GM10266 (cell line): ENCODE measurements at regions not wholly inside any gene's neighbourhood (a gene's known extent, or its start where the extent isn't known, plus 50 kb on each side); places are given as distances from the start of the nearest gene placed in this dataset.
A peak's percentile ranks its signal among the peaks of the same experiment; 100 is the strongest.

Experiments
- DNase-seq: peaks from one replicate; pipeline ENCODE4 v3.0.0; 2012; ENCODE audit errors: extremely low spot score
- CTCF ChIP-seq: IDR thresholded peaks from 2 replicates; pipeline ENCODE4 v1.5.1; 2012; ENCODE audit warnings: mild to moderate bottlenecking, low read depth; ENCODE audit not compliant: control insufficient read depth, insufficient read depth; ENCODE audit errors: missing control alignments

- TF ChIP-seq CTCF: no peak
- no peak for DNase-seq
Observed at GRCh38 chr6:2360716-2361115, 115.3 kb upstream of the GMDS start.

- DNase-seq: no peak
- TF ChIP-seq CTCF: no peak
Observed at GRCh38 chr6:2360126-2360525, 114.7 kb upstream of the GMDS start.

- DNase-seq: no peak
- no peak for TF ChIP-seq CTCF
Observed at GRCh38 chr6:2355150-2355549, 109.7 kb upstream of the GMDS start.

- no peak for DNase-seq
- no peak for TF ChIP-seq CTCF
Observed at GRCh38 chr6:2354138-2354491, 108.7 kb upstream of the GMDS start.

GRCh38 chr6:2353412-2354137 lies 108.2 kb upstream of the GMDS start:
- peak; percentile 42 for DNase-seq
- TF ChIP-seq CTCF: peak; percentile 76

- no peak for DNase-seq
- TF ChIP-seq CTCF: no peak
Observed at GRCh38 chr6:2351807-2352431, 106.5 kb upstream of the GMDS start.

GRCh38 chr6:2351090-2351489 lies 105.7 kb upstream of the GMDS start:
- DNase-seq: no peak
- TF ChIP-seq CTCF: no peak
